Fibroblast of pulmonary artery (primary cell): ENCODE measurements at regions not wholly inside any gene's neighbourhood (a gene's known extent, or its start where the extent isn't known, plus 50 kb on each side); places are given as distances from the start of the nearest gene placed in this dataset.
A peak's percentile ranks its signal among the peaks of the same experiment; 100 is the strongest.

Source experiments
- DNase-seq: peaks from one replicate; pipeline ENCODE4 v3.0.0-alpha.2; 2010; ENCODE audit warnings: low read depth
- H3K4me3 ChIP-seq: replicated peaks from 2 replicates; pipeline ENCODE4 v1.5.1; 2011; ENCODE audit warnings: low read depth, mild to moderate bottlenecking, control low read depth, low read length, moderate library complexity
- TF ChIP-seq, protein P1 (sequence below): IDR thresholded peaks from 2 replicates; pipeline ENCODE4 v1.5.1; 2011; ENCODE audit warnings: mild to moderate bottlenecking, control low read depth, low read length, inconsistent platforms; ENCODE audit errors: missing control alignments

DNA sequence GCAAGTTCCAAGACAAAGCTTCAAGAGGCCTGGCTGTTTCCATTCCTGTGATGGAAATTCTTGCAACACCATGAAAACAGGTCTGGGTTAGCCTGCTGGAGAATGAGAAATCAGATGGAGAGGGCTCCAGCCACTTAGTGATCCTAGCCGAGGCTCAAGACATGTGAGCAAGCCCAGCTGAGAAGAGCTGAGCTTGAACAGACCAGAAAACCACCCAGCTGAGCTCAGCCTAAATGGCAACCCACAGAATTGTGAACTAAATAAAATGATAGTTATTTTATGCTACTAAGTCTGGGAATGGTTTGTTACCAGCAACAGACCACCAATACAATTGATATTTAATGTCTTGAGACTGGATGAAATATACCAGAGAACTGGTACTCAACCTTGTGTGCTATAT lies 494.5 kb downstream of the RMST start:
- H3K4me3 ChIP-seq, result no peak overlapping the region
- TF ChIP-seq, protein P1, sequence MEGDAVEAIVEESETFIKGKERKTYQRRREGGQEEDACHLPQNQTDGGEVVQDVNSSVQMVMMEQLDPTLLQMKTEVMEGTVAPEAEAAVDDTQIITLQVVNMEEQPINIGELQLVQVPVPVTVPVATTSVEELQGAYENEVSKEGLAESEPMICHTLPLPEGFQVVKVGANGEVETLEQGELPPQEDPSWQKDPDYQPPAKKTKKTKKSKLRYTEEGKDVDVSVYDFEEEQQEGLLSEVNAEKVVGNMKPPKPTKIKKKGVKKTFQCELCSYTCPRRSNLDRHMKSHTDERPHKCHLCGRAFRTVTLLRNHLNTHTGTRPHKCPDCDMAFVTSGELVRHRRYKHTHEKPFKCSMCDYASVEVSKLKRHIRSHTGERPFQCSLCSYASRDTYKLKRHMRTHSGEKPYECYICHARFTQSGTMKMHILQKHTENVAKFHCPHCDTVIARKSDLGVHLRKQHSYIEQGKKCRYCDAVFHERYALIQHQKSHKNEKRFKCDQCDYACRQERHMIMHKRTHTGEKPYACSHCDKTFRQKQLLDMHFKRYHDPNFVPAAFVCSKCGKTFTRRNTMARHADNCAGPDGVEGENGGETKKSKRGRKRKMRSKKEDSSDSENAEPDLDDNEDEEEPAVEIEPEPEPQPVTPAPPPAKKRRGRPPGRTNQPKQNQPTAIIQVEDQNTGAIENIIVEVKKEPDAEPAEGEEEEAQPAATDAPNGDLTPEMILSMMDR, result no peak

DNA sequence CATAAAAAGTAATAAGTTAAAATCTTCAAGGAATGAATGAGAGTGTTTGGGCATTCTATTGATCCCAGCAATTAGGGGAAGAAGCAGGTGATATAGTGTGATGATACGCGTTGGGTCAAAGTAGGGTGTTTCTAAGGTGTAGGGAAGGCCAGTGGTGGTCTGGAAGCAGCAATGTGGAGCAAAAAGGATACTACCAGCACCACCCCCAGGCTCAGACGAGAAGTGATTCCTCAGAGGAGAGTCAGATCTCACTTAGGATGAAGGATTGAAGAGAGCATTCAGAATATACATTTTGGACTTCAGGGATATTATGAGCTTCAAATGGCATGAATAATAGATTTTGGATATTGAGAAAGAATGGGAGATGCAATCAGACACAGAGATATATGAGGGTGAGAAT lies 497.6 kb downstream of the RMST start:
- TF ChIP-seq, protein P1, result no peak
- no peak for DNase-seq
- H3K4me3 ChIP-seq, result no peak overlapping the region

More for the DNA sequence above, 494.5 kb downstream of the RMST start:
- DNase-seq, result no peak

DNA sequence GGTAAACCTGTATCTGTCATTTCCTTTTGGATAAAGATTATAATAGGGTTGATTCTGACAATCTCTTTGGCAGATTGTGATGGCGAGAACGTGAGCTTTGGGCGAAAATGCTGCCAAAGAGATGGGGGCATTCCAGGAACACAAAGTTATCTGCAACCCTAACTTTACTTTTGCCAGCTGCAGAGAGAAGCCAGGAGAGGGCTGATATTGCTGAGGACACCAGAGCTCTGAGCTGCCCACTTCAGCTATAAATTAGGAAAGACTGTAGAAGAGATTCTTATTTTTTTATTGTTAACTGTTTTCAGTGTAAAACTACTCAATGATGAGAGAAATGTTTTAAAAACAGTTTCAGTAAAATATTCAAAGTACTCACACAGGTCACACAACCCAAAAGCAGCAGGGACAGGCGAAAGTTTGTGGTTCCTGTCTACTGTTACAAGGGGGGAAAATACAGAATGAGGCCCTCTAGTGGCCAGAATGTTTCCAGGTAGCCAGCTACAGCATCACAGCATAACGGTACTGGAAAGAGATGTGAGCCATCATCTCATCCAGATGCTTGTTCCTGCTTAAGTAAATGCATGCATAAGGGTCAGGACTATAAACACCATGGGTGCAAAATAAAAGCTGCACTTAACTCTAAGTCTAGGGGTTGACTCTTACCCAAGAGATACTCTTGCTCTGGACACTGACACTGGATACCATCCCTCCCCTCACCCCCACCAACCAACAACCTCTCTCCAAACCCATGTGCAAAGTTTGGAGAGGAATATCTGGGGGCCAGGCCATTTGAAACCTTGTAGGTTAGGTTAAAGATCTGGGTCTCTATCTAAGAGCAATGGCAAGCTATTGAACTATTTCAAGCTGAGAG lies 498.4 kb downstream of the RMST start:
- DNase-seq, result peak; percentile 23
- H3K4me3 ChIP-seq, result no peak overlapping the region
- TF ChIP-seq, protein P1, result peak; percentile 49

DNA sequence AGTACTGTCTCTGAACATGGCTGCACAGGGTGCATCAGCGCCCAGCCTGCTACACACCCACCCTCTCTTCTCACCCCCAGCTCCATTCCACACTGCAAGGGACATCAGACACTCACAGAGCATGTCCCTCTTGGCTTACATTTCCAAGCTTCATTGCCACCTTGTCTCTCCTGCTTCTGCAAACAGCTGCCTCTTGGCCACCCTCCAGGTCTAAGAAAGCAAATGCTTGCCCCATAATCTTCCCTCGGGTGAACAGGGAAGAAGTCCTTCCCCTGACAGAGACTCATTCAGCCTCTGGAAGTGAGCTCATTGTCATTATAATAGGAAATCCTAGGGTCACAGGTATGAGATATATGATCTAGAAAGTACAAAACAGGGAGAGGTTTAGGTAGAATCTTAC lies 505.2 kb downstream of the RMST start:
- no peak for DNase-seq
- TF ChIP-seq, protein P1, result no peak
- H3K4me3 ChIP-seq, result no peak overlapping the region

DNA sequence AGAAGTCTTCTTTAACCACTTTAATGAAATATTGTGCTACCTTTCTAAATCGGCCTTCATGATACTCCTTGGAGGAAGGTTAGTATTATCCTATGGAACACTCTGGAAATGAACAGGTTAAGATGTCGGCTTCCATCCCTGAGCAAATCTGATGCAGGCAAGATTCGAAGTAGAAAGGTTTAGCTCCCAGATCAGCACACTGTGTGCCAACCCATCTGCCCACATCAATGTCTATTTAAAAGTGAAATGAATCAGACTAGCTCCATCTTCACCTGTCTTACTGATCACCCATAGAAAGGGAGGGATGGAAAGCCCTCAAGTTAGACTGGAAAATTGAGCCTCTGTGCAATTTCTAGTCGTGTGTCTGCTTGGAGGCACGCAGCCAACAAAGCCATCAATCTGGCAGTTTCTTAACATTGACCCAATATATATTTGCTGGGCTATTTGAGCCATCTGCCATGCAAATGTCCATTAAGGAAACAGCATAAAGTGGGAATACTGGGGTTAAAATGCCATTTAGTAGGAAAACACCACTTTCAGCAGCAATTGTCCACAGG lies 506.1 kb downstream of the RMST start:
- no peak overlapping the region for H3K4me3 ChIP-seq
- TF ChIP-seq, protein P1, result no peak
- DNase-seq, result no peak

DNA sequence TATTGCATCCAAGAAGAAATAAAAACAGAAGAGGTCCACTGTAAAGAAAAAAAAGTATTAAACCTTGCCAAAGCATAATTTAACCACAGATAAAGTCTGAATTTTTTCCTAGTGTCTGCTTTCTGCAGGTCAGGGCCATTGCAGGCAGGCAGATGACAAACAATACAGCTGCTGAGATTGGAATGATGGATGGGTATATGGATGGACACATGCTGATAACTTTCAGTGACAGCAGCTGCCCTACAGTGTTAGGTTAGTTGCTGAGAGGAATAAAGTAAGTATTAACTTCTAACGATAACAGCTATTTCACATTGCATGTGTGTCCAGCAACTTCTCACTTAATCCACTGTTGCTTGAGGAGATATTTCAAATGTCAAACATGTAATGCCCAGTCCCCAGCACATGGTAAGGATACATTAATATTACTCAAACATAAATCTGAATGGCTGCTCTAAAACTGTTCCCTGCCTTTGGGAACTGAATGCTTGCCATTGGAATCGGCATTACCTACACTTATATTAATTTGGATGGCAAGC lies 515.3 kb downstream of the RMST start:
- no peak overlapping the region for H3K4me3 ChIP-seq
- no peak for DNase-seq
- TF ChIP-seq, protein P1, result no peak

DNA sequence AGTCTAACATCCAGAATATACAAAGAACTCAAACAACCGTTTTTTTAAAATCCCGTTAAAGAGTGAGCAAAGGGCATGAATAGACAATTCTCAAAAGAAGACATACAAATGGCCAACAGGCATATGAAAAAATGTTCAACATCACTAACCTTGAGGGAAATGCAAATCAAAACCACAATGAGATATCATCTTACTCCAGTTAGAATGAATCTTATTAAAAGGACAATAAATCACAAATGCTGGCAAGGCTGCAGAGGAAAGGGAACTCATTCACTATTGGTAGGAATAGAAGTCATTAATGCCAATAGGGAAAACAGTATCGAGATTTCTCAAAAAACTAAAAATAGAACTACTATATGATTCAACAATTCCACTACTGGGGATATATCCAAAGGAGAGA lies 520.1 kb downstream of the RMST start:
- no peak for DNase-seq
- TF ChIP-seq, protein P1, result no peak
- no peak overlapping the region for H3K4me3 ChIP-seq
